DMS79 treated with DMSO at 0.1 percent for 48 hours (cell line): ENCODE measurements at regions not wholly inside any gene's neighbourhood (a gene's known extent, or its start where the extent isn't known, plus 50 kb on each side); places are given as distances from the start of the nearest gene placed in this dataset.
"Not testable (repeated sequence)": the region's sequence is repeated elsewhere in the genome, so short reads cannot be mapped to it uniquely, and the experiment has no call there.

Experiments used
- DNase-seq: peaks from one replicate; lab custom pipeline; 2025; lab: John Stamatoyannopoulos, UW

- DNase-seq, result no peak
Observed at GRCh38 chr6:27582928-27583725, 110.2 kb upstream of the ZNF184 start.

- DNase-seq, result no peak
Observed at GRCh38 chr6:27579973-27580372, 107.1 kb upstream of the ZNF184 start.

GRCh38 chr6:27577922-27578321, 105.0 kb upstream of the ZNF184 start:
- DNase-seq, result no peak

GRCh38 chr6:27575594-27576361, 102.9 kb upstream of the ZNF184 start:
- no peak for DNase-seq

GRCh38 chr6:27568226-27568897, 95.5 kb upstream of the ZNF184 start:
- no peak for DNase-seq

GRCh38 chr6:27565839-27566779, 93.2 kb upstream of the ZNF184 start:
- DNase-seq, result no peak

GRCh38 chr6:27562027-27562410, 89.1 kb upstream of the ZNF184 start:
- DNase-seq, result no peak

- no peak for DNase-seq
Observed at GRCh38 chr6:27558028-27558724, 85.3 kb upstream of the ZNF184 start.

GRCh38 chr6:27556406-27556805, 83.5 kb upstream of the ZNF184 start:
- no peak for DNase-seq

GRCh38 chr6:27553123-27553904, 80.4 kb upstream of the ZNF184 start:
- DNase-seq, result no peak

GRCh38 chr6:27551607-27552006, 78.7 kb upstream of the ZNF184 start:
- DNase-seq, result no peak

GRCh38 chr6:27550692-27551091, 77.8 kb upstream of the ZNF184 start:
- DNase-seq, result no peak

GRCh38 chr6:27549241-27549598, 76.3 kb upstream of the ZNF184 start:
- DNase-seq, result not testable (repeated sequence)

- DNase-seq, result peak; percentile 1
Observed at GRCh38 chr6:27547157-27548075, 74.5 kb upstream of the ZNF184 start.

GRCh38 chr6:27546522-27546921, 73.6 kb upstream of the ZNF184 start:
- no peak for DNase-seq

GRCh38 chr6:27545271-27546046, 72.6 kb upstream of the ZNF184 start:
- no peak for DNase-seq

GRCh38 chr6:27544612-27545260, 71.8 kb upstream of the ZNF184 start:
- no peak for DNase-seq

- not testable (repeated sequence) for DNase-seq
Observed at GRCh38 chr6:27544135-27544534, 71.2 kb upstream of the ZNF184 start.
